ENCODE measurements at regions not wholly inside any gene's neighbourhood (a gene's known extent, or its start where the extent isn't known, plus 50 kb on each side); places are given as distances from the start of the nearest gene placed in this dataset.

- Histone ChIP-seq H3K79me2 (no peaks in the 10 kb centered on the region), H3K9me3 (ENCODE audit: low read depth) (no peaks in the 10 kb centered on the region), H3K4me1 (ENCODE audit: insufficient read depth) (no peaks in the 10 kb centered on the region), H3K27me3 (peaks cover 2% of the 10 kb centered on the region), H3K4me2 (no peak overlapping the region), H3K27ac (no peak overlapping the region), H4K20me1 (ENCODE audit: insufficient read depth, poor library complexity, severe bottlenecking) (no peaks in the 10 kb centered on the region), H2AFZ (no peak overlapping the region), H3K4me3 (no peak overlapping the region), H3K9me2 (replicated peaks; ENCODE audit: insufficient read depth) (no peaks in the 10 kb centered on the region), H3K36me3 (replicated peaks; ENCODE audit: insufficient read depth, low read depth) (no peaks in the 10 kb centered on the region)
- 88% methylated on average over 1 of the region's 1 CpG for WGBS (ENCODE audit: low lambda C conversion rate, missing lambda C conversion rate)
- TF ChIP-seq EZH2phosphoT487 (IDR thresholded peaks at IDR 0.05; ENCODE audit: low read depth, severe bottlenecking, unreplicated experiment), result no peak
- no peak for TF ChIP-seq EZH2 (IDR thresholded peaks at IDR 0.05; ENCODE audit: borderline replicate concordance)
- no peak for TF ChIP-seq CTCF (IDR thresholded peaks at IDR 0.05; ENCODE audit: poor library complexity)
- no peak for DNase-seq (ENCODE audit: low spot score)
Measured at GRCh38 chr5:42900734-42901133, 89.0 kb upstream of the SELENOP start.

GRCh38 chr5:42898760-42899159 lies 87.1 kb upstream of the SELENOP start:
- Histone ChIP-seq H3K4me2 (no peak overlapping the region), H4K20me1 (ENCODE audit: insufficient read depth, poor library complexity, severe bottlenecking) (no peaks in the 10 kb centered on the region), H3K36me3 (replicated peaks; ENCODE audit: insufficient read depth, low read depth) (no peaks in the 10 kb centered on the region), H3K9me2 (replicated peaks; ENCODE audit: insufficient read depth) (no peaks in the 10 kb centered on the region), H3K27me3 (no peaks in the 10 kb centered on the region), H3K4me3 (no peak overlapping the region), H2AFZ (no peak overlapping the region), H3K9me3 (ENCODE audit: low read depth) (no peaks in the 10 kb centered on the region), H3K4me1 (ENCODE audit: insufficient read depth) (no peaks in the 10 kb centered on the region), H3K27ac (no peak overlapping the region), H3K79me2 (no peaks in the 10 kb centered on the region)
- no peak for TF ChIP-seq EZH2phosphoT487 (IDR thresholded peaks at IDR 0.05; ENCODE audit: low read depth, severe bottlenecking, unreplicated experiment)
- TF ChIP-seq EZH2 (IDR thresholded peaks at IDR 0.05; ENCODE audit: borderline replicate concordance), result no peak
- no peak for TF ChIP-seq CTCF (IDR thresholded peaks at IDR 0.05; ENCODE audit: poor library complexity)
- 92% methylated on average over 13 of the region's 14 CpGs for WGBS (ENCODE audit: low lambda C conversion rate, missing lambda C conversion rate)
- DNase-seq (ENCODE audit: low spot score), result no peak

GRCh38 chr5:42896523-42896922 lies 84.8 kb upstream of the SELENOP start:
- no peak for DNase-seq (ENCODE audit: low spot score)
- Histone ChIP-seq H4K20me1 (ENCODE audit: insufficient read depth, poor library complexity, severe bottlenecking) (no peaks in the 10 kb centered on the region), H2AFZ (no peak overlapping the region), H3K36me3 (replicated peaks; ENCODE audit: insufficient read depth, low read depth) (no peaks in the 10 kb centered on the region), H3K4me2 (no peak overlapping the region), H3K9me3 (ENCODE audit: low read depth) (no peaks in the 10 kb centered on the region), H3K27me3 (no peaks in the 10 kb centered on the region), H3K27ac (no peak overlapping the region), H3K79me2 (no peaks in the 10 kb centered on the region), H3K4me1 (ENCODE audit: insufficient read depth) (no peaks in the 10 kb centered on the region), H3K9me2 (replicated peaks; ENCODE audit: insufficient read depth) (no peaks in the 10 kb centered on the region), H3K4me3 (no peak overlapping the region)
- TF ChIP-seq EZH2 (IDR thresholded peaks at IDR 0.05; ENCODE audit: borderline replicate concordance) (no peak), EZH2phosphoT487 (IDR thresholded peaks at IDR 0.05; ENCODE audit: low read depth, severe bottlenecking, unreplicated experiment) (no peak), CTCF (IDR thresholded peaks at IDR 0.05; ENCODE audit: poor library complexity) (no peak)
- WGBS (ENCODE audit: low lambda C conversion rate, missing lambda C conversion rate), result 88% methylated on average over 3 of the region's 3 CpGs

- Histone ChIP-seq H2AFZ (no peak overlapping the region), H4K20me1 (ENCODE audit: insufficient read depth, poor library complexity, severe bottlenecking) (no peaks in the 10 kb centered on the region), H3K36me3 (replicated peaks; ENCODE audit: insufficient read depth, low read depth) (no peaks in the 10 kb centered on the region), H3K79me2 (no peaks in the 10 kb centered on the region), H3K4me2 (no peak overlapping the region), H3K4me3 (no peak overlapping the region), H3K4me1 (ENCODE audit: insufficient read depth) (no peaks in the 10 kb centered on the region), H3K27me3 (no peaks in the 10 kb centered on the region), H3K9me3 (ENCODE audit: low read depth) (no peaks in the 10 kb centered on the region), H3K27ac (no peak overlapping the region), H3K9me2 (replicated peaks; ENCODE audit: insufficient read depth) (no peaks in the 10 kb centered on the region)
- 70% methylated on average over 20 of the region's 20 CpGs for WGBS (ENCODE audit: low lambda C conversion rate, missing lambda C conversion rate)
- no peak for DNase-seq (ENCODE audit: low spot score)
- TF ChIP-seq CTCF (IDR thresholded peaks at IDR 0.05; ENCODE audit: poor library complexity) (no peak), EZH2 (IDR thresholded peaks at IDR 0.05; ENCODE audit: borderline replicate concordance) (no peak), EZH2phosphoT487 (IDR thresholded peaks at IDR 0.05; ENCODE audit: low read depth, severe bottlenecking, unreplicated experiment) (no peak)
Measured at GRCh38 chr5:42894057-42894456, 82.4 kb upstream of the SELENOP start.

Data from hepatocyte (in vitro differentiated cells).